MCF 10A (cell line): ENCODE measurements at regions not wholly inside any gene's neighbourhood (a gene's known extent, or its start where the extent isn't known, plus 50 kb on each side); places are given as distances from the start of the nearest gene placed in this dataset.

Experiments
- BruUV-seq: library from RNA; stranded (reverse); fragments of 400-500 nt; replicated peaks from 2 replicates; lab custom pipeline; 2021; lab: Mats Ljungman, UMichigan
- CTCF ChIA-PET: fragments of 300-600 bp; sonication (Branson Sonifier 250); formaldehyde crosslinking; extraction: SDS; loops from one replicate; lab custom pipeline; 2021; ENCODE audit warnings: antibody characterized with exemption, inconsistent platforms; lab: Yijun Ruan, JAX
- POLR2A ChIA-PET: fragments of 300-600, 350-650 bp; sonication (Branson Sonifier 250); formaldehyde crosslinking; extraction: SDS; loops from one replicate; lab custom pipeline; 2020; ENCODE audit warnings: antibody characterized with exemption, inconsistent platforms; lab: Yijun Ruan, JAX
- DNase-seq: peaks from one replicate; pipeline ENCODE4 v3.0.0-alpha.2; 2018; ENCODE audit not compliant: unreplicated experiment
- H3K27ac Mint-ChIP-seq: one replicate; pipeline ENCODE4 v1.8.0; 2022; ENCODE audit warnings: mild to moderate bottlenecking, low read depth, mixed read lengths; ENCODE audit not compliant: unreplicated experiment
- H3K27me3 Mint-ChIP-seq: one replicate; pipeline ENCODE4 v1.8.0; 2022; ENCODE audit warnings: mixed read lengths; ENCODE audit not compliant: insufficient read depth, unreplicated experiment
- H3K36me3 Mint-ChIP-seq: one replicate; pipeline ENCODE4 v1.8.0; 2022; ENCODE audit warnings: mild to moderate bottlenecking, moderate library complexity, mixed read lengths; ENCODE audit not compliant: insufficient read depth, unreplicated experiment
- H3K4me1 Mint-ChIP-seq: one replicate; pipeline ENCODE4 v1.8.0; 2022; ENCODE audit warnings: mixed read lengths; ENCODE audit not compliant: insufficient read depth, unreplicated experiment
- H3K4me3 Mint-ChIP-seq: one replicate; pipeline ENCODE4 v1.8.0; 2022; ENCODE audit warnings: mild to moderate bottlenecking, moderate library complexity, mixed read lengths; ENCODE audit not compliant: unreplicated experiment
- H3K9me3 Mint-ChIP-seq: one replicate; pipeline ENCODE4 v1.8.0; 2022; ENCODE audit warnings: mixed read lengths; ENCODE audit not compliant: unreplicated experiment
- intact Hi-C: fragments of 100-400 bp; cut with micrococcal nuclease; formaldehyde crosslinking; loops from 2 replicates; pipeline ENCODE4 v1.14.1; 2022
- TF ChIP-seq, protein P1 (sequence below): fragments of 200-600 bp; IDR thresholded peaks from one replicate; pipeline ENCODE4 v1.8.0; 2022; ENCODE audit warnings: antibody characterized with exemption, mild to moderate bottlenecking; ENCODE audit not compliant: unreplicated experiment

DNA sequence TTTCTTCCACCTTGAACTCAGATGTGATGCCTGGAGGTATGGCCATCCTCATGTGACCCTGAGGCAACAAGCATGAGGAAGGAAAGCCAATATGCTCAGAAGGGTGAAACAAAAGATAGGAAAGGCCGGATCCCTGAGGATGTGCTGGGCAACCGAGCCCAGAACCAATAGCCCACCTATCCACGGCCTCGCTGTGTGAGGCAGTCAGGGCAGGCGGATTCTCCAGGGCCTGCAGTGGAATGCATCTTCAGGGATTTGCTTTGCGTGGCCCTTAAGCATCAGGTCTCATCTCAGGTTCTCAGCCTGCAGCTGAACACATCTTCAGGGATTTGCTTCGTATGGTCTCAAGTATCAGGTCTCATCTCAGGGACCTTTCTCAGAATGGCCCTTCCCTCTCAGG is 139.8 kb downstream of the ANKRD60 start:
- Mint-ChIP-seq H3K27me3 (no peaks in the 10 kb centered on the region), H3K27ac (peak overlapping the region; percentile 19), H3K36me3 (no peaks in the 10 kb centered on the region), H3K4me3 (no peak overlapping the region), H3K4me1 (no peaks in the 10 kb centered on the region), H3K9me3 (no peaks in the 10 kb centered on the region)
- ChIA-PET POLR2A (no interaction called here), CTCF (interaction anchor here (0.6 to 5.3 kb wide), 20 partner anchors 9 to 1482 kb away, joined by 3 to 85 read pairs (median 6); no protein-coding TSS in a partner anchor)
- TF ChIP-seq, protein P1, sequence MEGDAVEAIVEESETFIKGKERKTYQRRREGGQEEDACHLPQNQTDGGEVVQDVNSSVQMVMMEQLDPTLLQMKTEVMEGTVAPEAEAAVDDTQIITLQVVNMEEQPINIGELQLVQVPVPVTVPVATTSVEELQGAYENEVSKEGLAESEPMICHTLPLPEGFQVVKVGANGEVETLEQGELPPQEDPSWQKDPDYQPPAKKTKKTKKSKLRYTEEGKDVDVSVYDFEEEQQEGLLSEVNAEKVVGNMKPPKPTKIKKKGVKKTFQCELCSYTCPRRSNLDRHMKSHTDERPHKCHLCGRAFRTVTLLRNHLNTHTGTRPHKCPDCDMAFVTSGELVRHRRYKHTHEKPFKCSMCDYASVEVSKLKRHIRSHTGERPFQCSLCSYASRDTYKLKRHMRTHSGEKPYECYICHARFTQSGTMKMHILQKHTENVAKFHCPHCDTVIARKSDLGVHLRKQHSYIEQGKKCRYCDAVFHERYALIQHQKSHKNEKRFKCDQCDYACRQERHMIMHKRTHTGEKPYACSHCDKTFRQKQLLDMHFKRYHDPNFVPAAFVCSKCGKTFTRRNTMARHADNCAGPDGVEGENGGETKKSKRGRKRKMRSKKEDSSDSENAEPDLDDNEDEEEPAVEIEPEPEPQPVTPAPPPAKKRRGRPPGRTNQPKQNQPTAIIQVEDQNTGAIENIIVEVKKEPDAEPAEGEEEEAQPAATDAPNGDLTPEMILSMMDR = no peak
- intact Hi-C loops = loop anchor here (10.0 kb wide), 2 partner anchors 94 to 204 kb away; no protein-coding TSS in a partner anchor
- DNase-seq = no peak
- no TSS peak for BruUV-seq

DNA sequence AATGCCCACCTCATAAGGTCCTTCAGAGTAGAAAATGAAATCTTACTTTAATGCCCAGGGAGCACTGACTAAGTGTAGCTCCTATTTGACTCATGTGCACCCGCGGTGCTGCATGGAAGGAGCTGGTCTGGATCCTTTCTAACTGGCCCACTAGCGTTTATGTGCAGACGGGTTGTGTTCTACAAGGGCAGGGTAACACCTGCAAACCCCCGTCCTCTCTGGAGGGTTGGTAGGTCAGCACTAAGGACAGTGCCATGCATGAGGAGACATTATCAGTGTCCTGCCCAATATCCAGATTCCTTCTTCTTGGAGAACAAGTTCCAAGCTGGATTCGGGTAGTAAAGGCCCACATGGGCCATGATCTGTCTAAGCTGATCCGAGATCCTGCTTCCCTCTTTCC is 140.3 kb downstream of the ANKRD60 start:
- no peak for DNase-seq
- no TSS peak for BruUV-seq
- Mint-ChIP-seq H3K27ac (peak overlapping the region; percentile 19), H3K9me3 (no peaks in the 10 kb centered on the region), H3K4me3 (no peak overlapping the region), H3K4me1 (no peaks in the 10 kb centered on the region), H3K27me3 (no peaks in the 10 kb centered on the region), H3K36me3 (no peaks in the 10 kb centered on the region)
- CTCF ChIA-PET = interaction anchor here (0.6 to 5.3 kb wide), 37 partner anchors 9 to 1483 kb away, joined by 3 to 85 read pairs (median 4); no protein-coding TSS in a partner anchor
- intact Hi-C loops = loop anchor here (10.0 kb wide), 2 partner anchors 93 to 203 kb away; no protein-coding TSS in a partner anchor
- TF ChIP-seq, protein P1 = no peak
- POLR2A ChIA-PET = interaction anchor here (1.6 kb wide), 1 partner anchor 24 kb away, joined by 9 read pairs; no protein-coding TSS in a partner anchor

DNA sequence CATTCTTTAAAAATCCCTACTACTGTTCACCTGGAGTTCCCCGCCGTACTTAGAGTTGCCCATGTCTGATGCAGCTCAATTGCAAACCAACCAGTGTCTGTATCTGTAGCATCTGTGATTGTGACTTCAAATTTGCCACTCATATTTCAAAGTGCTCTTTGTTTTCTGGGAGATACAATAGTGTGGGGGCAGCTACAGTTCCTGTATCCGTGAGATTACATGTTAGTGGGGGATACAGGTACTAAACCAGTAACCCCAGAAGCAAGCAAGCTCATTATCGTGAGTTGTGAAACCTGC is 140.9 kb downstream of the ANKRD60 start:
- Mint-ChIP-seq H3K27ac (no peak overlapping the region), H3K9me3 (no peaks in the 10 kb centered on the region), H3K36me3 (no peaks in the 10 kb centered on the region), H3K27me3 (no peaks in the 10 kb centered on the region), H3K4me1 (no peaks in the 10 kb centered on the region), H3K4me3 (no peak overlapping the region)
- POLR2A ChIA-PET = interaction anchor here (1.6 kb wide), 1 partner anchor 24 kb away, joined by 9 read pairs; no protein-coding TSS in a partner anchor
- TF ChIP-seq, protein P1 = no peak
- no TSS peak for BruUV-seq
- CTCF ChIA-PET = interaction anchor here (0.5 to 5.3 kb wide), 60 partner anchors 10 to 1360 kb away, joined by 3 to 85 read pairs (median 4); a partner anchor contains a TSS
- intact Hi-C loops = loop anchor here (1.0 to 10.0 kb wide), 6 partner anchors 92 to 465 kb away; no protein-coding TSS in a partner anchor
- no peak for DNase-seq

DNA sequence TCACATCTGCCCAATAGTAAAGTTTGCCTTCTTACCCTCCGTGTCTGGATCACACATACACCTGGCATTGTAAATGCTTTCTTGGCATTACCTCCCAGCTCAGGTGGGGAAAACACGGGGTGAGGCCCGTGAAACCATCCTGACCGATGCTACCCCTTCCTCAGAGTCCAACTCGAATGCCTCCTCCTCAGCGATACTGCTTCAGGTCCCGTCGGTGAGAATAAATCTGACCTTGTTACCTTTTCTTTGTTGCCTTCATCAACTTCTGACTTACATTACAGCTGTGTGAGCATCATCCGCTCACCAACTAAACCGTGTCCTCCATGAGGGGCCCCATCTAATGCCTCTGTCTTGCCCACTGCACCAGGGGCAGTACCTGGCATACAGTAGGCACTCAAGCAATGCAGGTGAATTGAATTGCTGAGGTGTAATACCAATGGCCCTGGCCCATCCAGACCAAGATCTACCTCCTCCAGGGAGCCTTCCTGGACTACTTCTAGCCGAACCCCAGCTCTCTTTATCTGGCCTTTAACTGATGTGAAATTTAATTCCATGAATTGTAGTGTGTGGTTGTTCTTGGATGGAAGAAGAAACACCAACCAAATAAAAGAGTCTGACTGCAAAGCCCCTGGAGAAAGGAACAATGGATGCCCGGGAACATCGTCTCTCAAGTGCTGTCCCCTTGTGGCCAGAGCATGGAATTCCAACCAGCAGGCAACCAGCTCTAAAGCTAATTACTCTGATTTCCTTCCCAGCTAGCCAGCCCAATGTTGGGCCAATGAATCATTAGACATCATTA is 141.5 kb downstream of the ANKRD60 start:
- DNase-seq = peak; percentile 60
- Mint-ChIP-seq H3K36me3 (no peaks in the 10 kb centered on the region), H3K27ac (no peak overlapping the region), H3K27me3 (no peaks in the 10 kb centered on the region), H3K4me1 (no peaks in the 10 kb centered on the region), H3K4me3 (no peak overlapping the region), H3K9me3 (no peaks in the 10 kb centered on the region)
- CTCF ChIA-PET = interaction anchor here (0.5 to 5.3 kb wide), 72 partner anchors 10 to 1361 kb away, joined by 3 to 85 read pairs (median 4); a partner anchor contains a TSS
- intact Hi-C loops = loop anchor here (1.0 to 10.0 kb wide), 6 partner anchors 92 to 465 kb away; no protein-coding TSS in a partner anchor
- POLR2A ChIA-PET = interaction anchor here (0.7 to 1.6 kb wide), 3 partner anchors 25 to 490 kb away, joined by 3 to 9 read pairs (median 5); no protein-coding TSS in a partner anchor
- no TSS peak for BruUV-seq
- TF ChIP-seq, protein P1 = peak; percentile 77
